22Rv1 (cell line): ENCODE measurements at regions not wholly inside any gene's neighbourhood (a gene's known extent, or its start where the extent isn't known, plus 50 kb on each side); places are given as distances from the start of the nearest gene placed in this dataset.

Source experiments
- CTCF ChIP-seq: fragments of 450-650 bp; IDR thresholded peaks from 2 replicates; pipeline ENCODE4 v1.5.1; 2017; ENCODE audit warnings: mild to moderate bottlenecking
- ZFX ChIP-seq: fragments of 450-650 bp; IDR thresholded peaks from 2 replicates; pipeline ENCODE4 v1.6.1; 2017; ENCODE audit warnings: antibody characterized with exemption, borderline replicate concordance

- TF ChIP-seq CTCF = 0 out of 2 replicates have a peak, but pooled peaks have one; percentile 7
- no peak for TF ChIP-seq ZFX
Measured at GRCh38 chr1:197998110-197998509, 80.9 kb downstream of the LHX9 start.
